GM12878 (cell line): ENCODE measurements at regions not wholly inside any gene's neighbourhood (a gene's known extent, or its start where the extent isn't known, plus 50 kb on each side); places are given as distances from the start of the nearest gene placed in this dataset.

Experiments
- ATAC-seq: fragments of 200-7000 bp; cut with Tn5 transposase; 3 replicates; pipeline ENCODE4 v1.9.1; 2020; ENCODE audit warnings: mild to moderate bottlenecking, moderate library complexity
- BruUV-seq: library from RNA; stranded (reverse); fragments of 400-500 nt; replicated peaks from 2 replicates; lab custom pipeline; 2021; lab: Mats Ljungman, UMichigan
- CTCF ChIA-PET: fragments of 300-600 bp; sonication (Branson Sonifier 250); formaldehyde crosslinking; extraction: SDS; loops from one replicate; lab custom pipeline; 2021; ENCODE audit warnings: inconsistent platforms; lab: Yijun Ruan, JAX
- POLR2A ChIA-PET: fragments of 350-600 bp; formaldehyde crosslinking; extraction: SDS; loops from one replicate; lab custom pipeline; 2021; ENCODE audit warnings: inconsistent platforms; lab: Charles Lee
- RAD21 ChIA-PET: fragments of 300-600 bp; sonication (Branson Sonifier 250); formaldehyde crosslinking; loops from one replicate; lab custom pipeline; 2023; ENCODE audit warnings: antibody characterized with exemption; ENCODE audit not compliant: unreplicated experiment; lab: Charles Lee
- SMC1A ChIA-PET: fragments of 300-600 bp; sonication (Branson Sonifier 250); formaldehyde crosslinking; loops from one replicate; lab custom pipeline; 2023; ENCODE audit not compliant: unreplicated experiment, uncharacterized antibody; lab: Charles Lee
- DNase-seq: peaks from one replicate; pipeline ENCODE4 v3.0.0-alpha.2; 2011; ENCODE audit warnings: low read depth, low spot score
- FAIRE-seq: peaks from 3 replicates; lab custom pipeline; 2011; peaks lifted over from hg19 to GRCh38; lab: Jason Lieb, UNC
- H2AFZ ChIP-seq: 2 replicates; pipeline ENCODE4 v1.6.0; 2011; ENCODE audit warnings: low read depth, low read length, control low read depth; ENCODE audit not compliant: control insufficient read depth
- H3K27ac ChIP-seq: 2 replicates; pipeline ENCODE4 v1.5.1; 2011; ENCODE audit warnings: control low read depth; ENCODE audit not compliant: control insufficient read depth, insufficient read depth
- H3K27me3 ChIP-seq, 2 experiments: replicated peaks in 1 of 2; 2 replicates each; pipeline versions ENCODE4 v1.6.0 to v1.6.1; 2011; ENCODE audit warnings: low read length in 1 of 2; ENCODE audit not compliant: control insufficient read depth in 2 of 2, insufficient read depth in 2 of 2
- H3K36me3 ChIP-seq, 2 experiments: 2 replicates each; pipeline ENCODE4 v1.5.1; 2011; ENCODE audit warnings: low read length in 1 of 2; ENCODE audit not compliant: control insufficient read depth in 2 of 2, insufficient read depth in 2 of 2
- H3K4me1 ChIP-seq: 2 replicates; pipeline ENCODE4 v1.6.1; 2011; ENCODE audit warnings: mild to moderate bottlenecking, low read length, moderate library complexity, mixed read lengths; ENCODE audit not compliant: control insufficient read depth, insufficient read depth
- H3K4me2 ChIP-seq: 2 replicates; pipeline ENCODE4 v1.6.0; 2011; ENCODE audit warnings: control low read depth; ENCODE audit not compliant: control insufficient read depth, insufficient read depth
- H3K4me3 ChIP-seq: fragments of 200-600 bp; sonication (generic); 2 replicates; pipeline ENCODE4 v1.5.1; 2016
- H3K79me2 ChIP-seq: 2 replicates; pipeline ENCODE4 v1.6.0; 2011; ENCODE audit warnings: low read length; ENCODE audit not compliant: control insufficient read depth, insufficient read depth
- H3K9ac ChIP-seq: 2 replicates; pipeline ENCODE4 v1.8.0; 2011; ENCODE audit warnings: low read length, control low read depth, mixed read lengths; ENCODE audit not compliant: control insufficient read depth, insufficient read depth
- H3K9me3 ChIP-seq: replicated peaks from 3 replicates; pipeline ENCODE4 v1.5.1; 2011; ENCODE audit warnings: mild to moderate bottlenecking, low read length; ENCODE audit not compliant: control insufficient read depth, insufficient read depth
- H4K20me1 ChIP-seq: 2 replicates; pipeline ENCODE4 v1.6.0; 2011; ENCODE audit not compliant: control insufficient read depth, insufficient read depth
- ATF2 ChIP-seq: IDR thresholded peaks from 2 replicates; pipeline ENCODE4 v1.6.1; 2012; ENCODE audit warnings: low read length, inconsistent platforms
- CBFB ChIP-seq: IDR thresholded peaks from 2 replicates; pipeline ENCODE4 v1.6.1; 2016; ENCODE audit warnings: antibody characterized with exemption, low read depth
- ELK1 ChIP-seq: IDR thresholded peaks from 2 replicates; pipeline ENCODE4 v1.6.1; 2012; ENCODE audit warnings: low read depth, low read length, improper control_type of control experiment
- ZBED1 ChIP-seq: IDR thresholded peaks from 2 replicates; pipeline ENCODE4 v1.6.1; 2016; ENCODE audit warnings: borderline replicate concordance
- WGBS: methylation state at CpG from one replicate; pipeline ENCODE4 v1.1.6; 2016; ENCODE audit warnings: low lambda C conversion rate; ENCODE audit not compliant: insufficient replicate concordance, insufficient coverage; ENCODE audit errors: missing lambda C conversion rate; 5-methylcytosine and 5-hydroxymethylcytosine counted together
- in situ Hi-C: fragments of 300-500 bp; cut with MboI; formaldehyde crosslinking; loops from 9 replicates; pipeline ENCODE4 v1.14.3; 2018; ENCODE audit warnings: mixed read lengths
- intact Hi-C: fragments of 100-400 bp; cut with micrococcal nuclease; formaldehyde crosslinking; loops from one replicate; pipeline ENCODE4 v1.14.2; 2022; ENCODE audit not compliant: unreplicated experiment
- TF ChIP-seq, protein P1 (sequence below): fragments of 450-650 bp; IDR thresholded peaks from 2 replicates; pipeline ENCODE4 v1.6.1; 2017; ENCODE audit warnings: mild to moderate bottlenecking, low read depth, inconsistent platforms; ENCODE audit not compliant: poor library complexity, severe bottlenecking

DNA sequence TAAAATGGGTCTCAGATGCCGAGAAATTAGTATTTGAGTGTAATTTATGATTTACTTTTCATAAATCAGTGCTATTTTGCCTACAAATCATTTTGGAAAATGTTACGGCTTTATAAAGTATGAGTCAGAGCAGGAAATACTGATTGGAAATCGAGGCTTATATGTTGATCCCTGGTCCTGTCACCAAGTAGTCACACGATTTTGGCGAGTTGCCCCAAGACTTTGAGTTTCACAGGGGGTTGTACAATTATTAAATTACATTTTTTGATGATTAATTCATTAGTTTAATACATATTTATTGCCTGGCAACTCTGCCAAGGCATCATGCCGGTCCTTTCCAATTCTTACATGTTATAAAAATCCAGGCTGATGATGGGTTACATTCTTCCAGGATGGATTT lies 443.9 kb upstream of the KLF4 start:
- H3K4me3 ChIP-seq, result no peak overlapping the region
- CTCF ChIA-PET, result interaction anchor here (0.7 kb wide), 1 partner anchor 382 kb away, joined by 3 read pairs; no protein-coding TSS in a partner anchor
- FAIRE-seq, result no peak
- H3K9me3 ChIP-seq, result no peaks in the 10 kb centered on the region
- TF ChIP-seq CBFB (no peak), ELK1 (no peak), ZBED1 (no peak), ATF2 (no peak)
- TF ChIP-seq, protein P1, sequence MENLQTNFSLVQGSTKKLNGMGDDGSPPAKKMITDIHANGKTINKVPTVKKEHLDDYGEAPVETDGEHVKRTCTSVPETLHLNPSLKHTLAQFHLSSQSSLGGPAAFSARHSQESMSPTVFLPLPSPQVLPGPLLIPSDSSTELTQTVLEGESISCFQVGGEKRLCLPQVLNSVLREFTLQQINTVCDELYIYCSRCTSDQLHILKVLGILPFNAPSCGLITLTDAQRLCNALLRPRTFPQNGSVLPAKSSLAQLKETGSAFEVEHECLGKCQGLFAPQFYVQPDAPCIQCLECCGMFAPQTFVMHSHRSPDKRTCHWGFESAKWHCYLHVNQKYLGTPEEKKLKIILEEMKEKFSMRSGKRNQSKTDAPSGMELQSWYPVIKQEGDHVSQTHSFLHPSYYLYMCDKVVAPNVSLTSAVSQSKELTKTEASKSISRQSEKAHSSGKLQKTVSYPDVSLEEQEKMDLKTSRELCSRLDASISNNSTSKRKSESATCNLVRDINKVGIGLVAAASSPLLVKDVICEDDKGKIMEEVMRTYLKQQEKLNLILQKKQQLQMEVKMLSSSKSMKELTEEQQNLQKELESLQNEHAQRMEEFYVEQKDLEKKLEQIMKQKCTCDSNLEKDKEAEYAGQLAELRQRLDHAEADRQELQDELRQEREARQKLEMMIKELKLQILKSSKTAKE, result no peak
- TF ChIP-seq, all 136 proteins: peak for 0
- SMC1A ChIA-PET, result interaction anchor here (0.8 kb wide), 1 partner anchor 13 kb away, joined by 3 read pairs; no protein-coding TSS in a partner anchor
- Histone ChIP-seq H4K20me1 (no peaks in the 10 kb centered on the region), H3K9ac (no peak overlapping the region), H3K4me1 (no peaks in the 10 kb centered on the region), H3K27me3 (no peaks in the 10 kb centered on the region), H3K4me2 (no peak overlapping the region), H3K27ac (no peak overlapping the region), H3K36me3 (no peaks in the 10 kb centered on the region), H2AFZ (no peak overlapping the region), H3K79me2 (no peaks in the 10 kb centered on the region)
- BruUV-seq, result no TSS peak
- intact Hi-C loops, result no loop called here
- DNase-seq (no peak), ATAC-seq (no peak)
- RAD21 ChIA-PET, result no interaction called here
- POLR2A ChIA-PET, result interaction anchor here (0.6 kb wide), 1 partner anchor 21 kb away, joined by 3 read pairs; no protein-coding TSS in a partner anchor
- in situ Hi-C loops, result no loop called here
- WGBS, result 10% methylated on average over 6 of the region's 6 CpGs
